ENCODE measurements at regions not wholly inside any gene's neighbourhood (a gene's known extent, or its start where the extent isn't known, plus 50 kb on each side); places are given as distances from the start of the nearest gene placed in this dataset.

DNA sequence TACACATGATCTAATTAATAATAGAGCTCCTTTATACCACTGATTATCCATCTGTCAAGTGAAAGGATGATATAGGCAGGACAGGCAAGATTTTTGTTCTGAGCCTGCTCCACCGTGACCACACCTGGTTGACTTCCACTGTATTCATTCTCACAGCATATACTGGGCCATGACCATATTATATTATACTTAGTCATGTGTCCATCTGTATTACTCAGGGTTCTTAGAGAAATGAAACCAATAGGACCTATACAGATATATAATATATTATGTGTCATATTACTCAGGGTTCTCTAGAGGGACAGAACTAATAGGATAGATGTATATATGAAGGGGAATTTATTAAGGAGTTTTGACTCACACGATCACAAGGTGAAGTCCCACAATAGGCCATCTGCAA is 675.1 kb downstream of the GRXCR1 start:
- TF ChIP-seq, protein P1, sequence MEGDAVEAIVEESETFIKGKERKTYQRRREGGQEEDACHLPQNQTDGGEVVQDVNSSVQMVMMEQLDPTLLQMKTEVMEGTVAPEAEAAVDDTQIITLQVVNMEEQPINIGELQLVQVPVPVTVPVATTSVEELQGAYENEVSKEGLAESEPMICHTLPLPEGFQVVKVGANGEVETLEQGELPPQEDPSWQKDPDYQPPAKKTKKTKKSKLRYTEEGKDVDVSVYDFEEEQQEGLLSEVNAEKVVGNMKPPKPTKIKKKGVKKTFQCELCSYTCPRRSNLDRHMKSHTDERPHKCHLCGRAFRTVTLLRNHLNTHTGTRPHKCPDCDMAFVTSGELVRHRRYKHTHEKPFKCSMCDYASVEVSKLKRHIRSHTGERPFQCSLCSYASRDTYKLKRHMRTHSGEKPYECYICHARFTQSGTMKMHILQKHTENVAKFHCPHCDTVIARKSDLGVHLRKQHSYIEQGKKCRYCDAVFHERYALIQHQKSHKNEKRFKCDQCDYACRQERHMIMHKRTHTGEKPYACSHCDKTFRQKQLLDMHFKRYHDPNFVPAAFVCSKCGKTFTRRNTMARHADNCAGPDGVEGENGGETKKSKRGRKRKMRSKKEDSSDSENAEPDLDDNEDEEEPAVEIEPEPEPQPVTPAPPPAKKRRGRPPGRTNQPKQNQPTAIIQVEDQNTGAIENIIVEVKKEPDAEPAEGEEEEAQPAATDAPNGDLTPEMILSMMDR (IDR thresholded peaks at IDR 0.05; ENCODE audit: extremely low read depth in 1 of 2, insufficient read depth in 1 of 2, low read depth in 1 of 2, low read length in 2 of 2) = no peak
- TF ChIP-seq EZH2 (IDR thresholded peaks at IDR 0.05; ENCODE audit: borderline replicate concordance, low read depth, low read length, severe bottlenecking) (no peak), POLR2AphosphoS5 (IDR thresholded peaks at IDR 0.05; ENCODE audit: insufficient read depth, low read depth, low read length) (no peak), JUN (IDR thresholded peaks at IDR 0.05; ENCODE audit: borderline replicate concordance, insufficient read depth, insufficient read length, low read depth) (no peak), POLR2A (IDR thresholded peaks at IDR 0.05; ENCODE audit: low read depth, low read length) (no peak), FOS (IDR thresholded peaks at IDR 0.05; ENCODE audit: borderline replicate concordance, insufficient read depth, low read length) (no peak), GATA2 (IDR thresholded peaks at IDR 0.05; ENCODE audit: insufficient read depth, insufficient read length, low read depth, low read length) (no peak)
- TF ChIP-seq, protein P2, sequence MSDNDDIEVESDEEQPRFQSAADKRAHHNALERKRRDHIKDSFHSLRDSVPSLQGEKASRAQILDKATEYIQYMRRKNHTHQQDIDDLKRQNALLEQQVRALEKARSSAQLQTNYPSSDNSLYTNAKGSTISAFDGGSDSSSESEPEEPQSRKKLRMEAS (IDR thresholded peaks at IDR 0.05; ENCODE audit: insufficient read depth, insufficient read length) = no peak
